ENCODE measurements at regions not wholly inside any gene's neighbourhood (a gene's known extent, or its start where the extent isn't known, plus 50 kb on each side); places are given as distances from the start of the nearest gene placed in this dataset.

GRCh38 chr15:55005679-55006078 is 191.1 kb downstream of the RSL24D1 start:
- TF ChIP-seq CTCF (IDR thresholded peaks at IDR 0.05) (no peak), POLR2A (IDR thresholded peaks at IDR 0.05) (no peak), POLR2AphosphoS5 (IDR thresholded peaks at IDR 0.05) (no peak), EP300 (IDR thresholded peaks at IDR 0.05) (no peak)
